ENCODE measurements at regions not wholly inside any gene's neighbourhood (a gene's known extent, or its start where the extent isn't known, plus 50 kb on each side); places are given as distances from the start of the nearest gene placed in this dataset.
"Not testable (repeated sequence)": the region's sequence is repeated elsewhere in the genome, so short reads cannot be mapped to it uniquely, and the experiment has no call there.

DNA sequence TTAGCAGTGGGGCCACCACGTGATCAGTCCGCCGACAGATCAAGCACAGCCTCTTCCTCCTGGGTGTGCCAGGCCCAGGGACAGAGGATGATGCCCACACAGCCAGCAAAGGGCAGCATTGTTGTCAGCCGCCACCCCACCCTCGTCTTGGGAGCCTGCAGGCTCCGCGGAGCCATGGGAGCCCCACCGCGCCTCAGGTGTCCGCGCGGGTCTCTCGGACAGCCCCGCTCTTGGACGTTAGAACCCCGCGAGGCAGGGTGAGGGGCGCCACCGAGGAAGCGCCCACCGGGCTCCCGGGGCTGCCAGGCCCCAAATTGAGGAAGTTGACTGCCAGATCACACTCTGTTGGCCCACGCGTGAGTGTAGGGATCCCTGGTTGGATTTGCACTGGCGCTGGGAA, 83.9 kb upstream of the MS4A8 start:
- WGBS, 2 donors: 78 to 80% methylated on average over 7 to 17 of the region's 25 CpGs
- Histone ChIP-seq H3K27ac (no peak overlapping the region), H3K27me3 (no peaks in the 10 kb centered on the region), H3K9me3 (no peaks in the 10 kb centered on the region), H3K4me1 (no peaks in the 10 kb centered on the region), H3K4me3 (replicated peaks in 1 of 3) (no peak overlapping the region), H3K36me3 (no peaks in the 10 kb centered on the region)
- no peak for DNase-seq
- intact Hi-C loops (cut with DNase I): loop anchor here (5.0 kb wide), 1 partner anchor 253 kb away; no protein-coding TSS in a partner anchor
- TF ChIP-seq POLR2A (IDR thresholded peaks at IDR 0.05): no peak
- TF ChIP-seq, protein P1, sequence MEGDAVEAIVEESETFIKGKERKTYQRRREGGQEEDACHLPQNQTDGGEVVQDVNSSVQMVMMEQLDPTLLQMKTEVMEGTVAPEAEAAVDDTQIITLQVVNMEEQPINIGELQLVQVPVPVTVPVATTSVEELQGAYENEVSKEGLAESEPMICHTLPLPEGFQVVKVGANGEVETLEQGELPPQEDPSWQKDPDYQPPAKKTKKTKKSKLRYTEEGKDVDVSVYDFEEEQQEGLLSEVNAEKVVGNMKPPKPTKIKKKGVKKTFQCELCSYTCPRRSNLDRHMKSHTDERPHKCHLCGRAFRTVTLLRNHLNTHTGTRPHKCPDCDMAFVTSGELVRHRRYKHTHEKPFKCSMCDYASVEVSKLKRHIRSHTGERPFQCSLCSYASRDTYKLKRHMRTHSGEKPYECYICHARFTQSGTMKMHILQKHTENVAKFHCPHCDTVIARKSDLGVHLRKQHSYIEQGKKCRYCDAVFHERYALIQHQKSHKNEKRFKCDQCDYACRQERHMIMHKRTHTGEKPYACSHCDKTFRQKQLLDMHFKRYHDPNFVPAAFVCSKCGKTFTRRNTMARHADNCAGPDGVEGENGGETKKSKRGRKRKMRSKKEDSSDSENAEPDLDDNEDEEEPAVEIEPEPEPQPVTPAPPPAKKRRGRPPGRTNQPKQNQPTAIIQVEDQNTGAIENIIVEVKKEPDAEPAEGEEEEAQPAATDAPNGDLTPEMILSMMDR (IDR thresholded peaks at IDR 0.05): no peak

GRCh38 chr11:60621940-60622339, 77.5 kb upstream of the MS4A8 start:
- 94% methylated on average over 12 of the region's 30 CpGs; no CpG with 5 or more reads in 1 of the 2 donors for WGBS, 2 donors
- H3K27me3 ChIP-seq; H3K9me3 ChIP-seq; DNase-seq; H3K4me3 ChIP-seq (replicated peaks in 1 of 3); H3K36me3 ChIP-seq; intact Hi-C loops (cut with DNase I); H3K4me1 ChIP-seq; H3K27ac ChIP-seq: not testable (repeated sequence)

- H3K36me3 ChIP-seq; H3K4me3 ChIP-seq (replicated peaks in 1 of 3); H3K27me3 ChIP-seq; intact Hi-C loops (cut with DNase I); H3K4me1 ChIP-seq; DNase-seq; H3K27ac ChIP-seq; H3K9me3 ChIP-seq: not testable (repeated sequence)
- WGBS, 2 donors: 95 to 99% methylated on average over 6 of the region's 27 CpGs
Measured at GRCh38 chr11:60622776-60623175, 76.6 kb upstream of the MS4A8 start.

GRCh38 chr11:60625262-60625661, 74.2 kb upstream of the MS4A8 start:
- H3K4me3 ChIP-seq (replicated peaks in 1 of 3): no peak overlapping the region
- TF ChIP-seq POLR2A (IDR thresholded peaks at IDR 0.05): no peak
- TF ChIP-seq, protein P1 (IDR thresholded peaks at IDR 0.05): peak in 1 of 6 experiments; percentile 18
- peak in 1 of 2 donors; percentile 24 for DNase-seq

DNA sequence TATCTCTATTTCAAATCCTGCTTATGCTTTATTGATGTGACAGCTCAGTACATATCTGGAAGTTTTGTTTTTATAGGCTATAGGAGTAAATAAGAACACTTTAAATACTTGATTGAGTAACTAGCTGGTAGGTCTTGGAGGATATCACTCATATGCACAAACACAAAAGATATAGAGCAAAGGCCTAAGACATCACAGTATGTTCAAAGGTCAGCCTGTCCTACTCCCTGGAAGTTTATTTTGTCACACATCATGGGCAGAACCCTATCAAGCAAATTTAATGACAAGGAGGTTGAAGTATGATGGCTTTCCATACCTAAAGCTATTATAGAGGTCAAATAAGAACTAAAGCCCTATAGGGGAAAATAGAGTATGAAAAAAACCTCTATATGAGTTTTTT, 70.0 kb upstream of the MS4A8 start:
- H3K36me3 ChIP-seq: no peaks in the 10 kb centered on the region
- H3K9me3 ChIP-seq: no peaks in the 10 kb centered on the region
- H3K27me3 ChIP-seq: no peaks in the 10 kb centered on the region
- no peak for DNase-seq
- no peak overlapping the region for H3K4me3 ChIP-seq (replicated peaks in 1 of 3)
- TF ChIP-seq, protein P1 (IDR thresholded peaks at IDR 0.05): no peak
- no peak for TF ChIP-seq POLR2A (IDR thresholded peaks at IDR 0.05)
- intact Hi-C loops (cut with DNase I): no loop called here
- no peak overlapping the region for H3K27ac ChIP-seq
- no peaks in the 10 kb centered on the region for H3K4me1 ChIP-seq

More at GRCh38 chr11:60625262-60625661, 74.2 kb upstream of the MS4A8 start:
- H3K9me3 ChIP-seq: no peaks in the 10 kb centered on the region
- no peaks in the 10 kb centered on the region for H3K36me3 ChIP-seq
- WGBS, 2 donors: 31 to 39% methylated on average over 2 of the region's 2 CpGs
- H3K4me1 ChIP-seq: no peaks in the 10 kb centered on the region
- H3K27ac ChIP-seq: no peak overlapping the region
- intact Hi-C loops (cut with DNase I): no loop called here
- no peaks in the 10 kb centered on the region for H3K27me3 ChIP-seq

GRCh38 chr11:60631944-60632343, 67.5 kb upstream of the MS4A8 start:
- Histone ChIP-seq H3K36me3 (no peaks in the 10 kb centered on the region), H3K4me3 (replicated peaks in 1 of 3) (no peak overlapping the region), H3K4me1 (no peaks in the 10 kb centered on the region), H3K27ac (no peak overlapping the region), H3K9me3 (no peaks in the 10 kb centered on the region), H3K27me3 (no peaks in the 10 kb centered on the region)
- DNase-seq: no peak
- intact Hi-C loops (cut with DNase I): no loop called here
- WGBS, 2 donors: 85 to 88% methylated on average over 1 of the region's 1 CpG
- TF ChIP-seq, protein P1 (IDR thresholded peaks at IDR 0.05): no peak
- no peak for TF ChIP-seq POLR2A (IDR thresholded peaks at IDR 0.05)

All from thyroid gland (tissue), 4 donors.